Stimulated activated CD8-positive, alpha-beta memory T cell treated with anti-CD3 and anti-CD28 coated beads, Interleukin-7, amount 100 ng/mL, for 24 hours (primary cell): ENCODE measurements at regions not wholly inside any gene's neighbourhood (a gene's known extent, or its start where the extent isn't known, plus 50 kb on each side); places are given as distances from the start of the nearest gene placed in this dataset.

Source experiments
- DNase-seq: peaks from one replicate; pipeline ENCODE4 v3.0.0-alpha.2; 2020; ENCODE audit warnings: low read depth

DNA sequence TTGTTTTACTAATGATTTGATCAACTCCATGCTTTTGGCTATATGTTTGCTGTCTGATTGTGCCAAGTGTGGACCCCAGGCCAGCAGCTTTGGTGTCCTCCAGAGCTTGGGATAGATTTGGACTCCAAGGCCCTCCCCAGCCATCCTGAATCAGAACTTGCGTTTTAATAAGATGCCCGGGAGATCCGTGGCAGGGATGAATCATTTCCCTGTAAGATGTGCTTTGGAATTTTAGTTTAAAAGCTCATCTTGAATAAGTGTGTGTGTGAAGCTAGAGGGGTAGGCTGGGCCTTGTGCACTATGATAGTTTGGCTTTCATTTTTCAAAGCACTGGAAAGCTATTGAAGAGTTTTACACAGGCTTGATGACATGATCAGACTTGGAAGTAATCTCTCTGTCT, 66.2 kb upstream of the SDK1 start:
- DNase-seq = no peak

DNA sequence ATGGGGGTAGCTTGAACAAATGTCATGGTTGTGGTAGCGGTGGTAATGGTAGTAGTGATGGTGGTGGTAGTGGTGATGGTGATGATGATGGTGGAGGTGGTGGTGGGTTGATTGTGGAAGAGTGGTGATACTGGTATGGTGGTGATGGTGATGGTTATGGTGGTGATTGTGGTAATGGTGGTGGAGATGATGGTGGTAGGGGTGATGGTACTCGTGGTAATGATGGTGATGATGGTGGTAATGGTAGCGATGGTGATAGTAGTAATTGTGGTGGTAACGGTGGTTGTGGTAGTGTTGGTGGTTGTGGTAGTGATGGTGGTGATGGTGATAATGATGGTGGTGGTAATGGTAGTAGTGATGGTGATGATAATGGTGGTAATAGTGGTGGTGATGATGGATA, 65.7 kb upstream of the SDK1 start:
- DNase-seq = no peak

DNA sequence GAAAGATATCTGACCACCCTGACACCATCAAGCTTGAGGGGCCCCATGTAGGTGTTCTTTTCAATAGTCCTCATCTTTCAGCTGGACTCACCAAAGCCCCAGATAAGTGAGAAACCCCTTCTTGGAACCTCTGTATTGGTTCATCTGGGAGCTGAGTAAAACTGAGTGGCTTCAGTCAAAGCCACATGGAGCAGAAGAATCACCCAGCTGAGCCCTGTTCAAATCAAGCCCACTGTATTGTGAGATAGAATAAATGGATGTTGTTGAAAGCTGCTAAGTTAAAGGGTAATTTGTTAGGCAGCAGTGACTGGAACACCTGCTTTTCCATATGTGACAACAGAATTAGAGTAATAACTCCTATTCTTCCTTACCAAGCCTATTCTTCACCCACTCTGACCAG, 64.8 kb upstream of the SDK1 start:
- DNase-seq = no peak

DNA sequence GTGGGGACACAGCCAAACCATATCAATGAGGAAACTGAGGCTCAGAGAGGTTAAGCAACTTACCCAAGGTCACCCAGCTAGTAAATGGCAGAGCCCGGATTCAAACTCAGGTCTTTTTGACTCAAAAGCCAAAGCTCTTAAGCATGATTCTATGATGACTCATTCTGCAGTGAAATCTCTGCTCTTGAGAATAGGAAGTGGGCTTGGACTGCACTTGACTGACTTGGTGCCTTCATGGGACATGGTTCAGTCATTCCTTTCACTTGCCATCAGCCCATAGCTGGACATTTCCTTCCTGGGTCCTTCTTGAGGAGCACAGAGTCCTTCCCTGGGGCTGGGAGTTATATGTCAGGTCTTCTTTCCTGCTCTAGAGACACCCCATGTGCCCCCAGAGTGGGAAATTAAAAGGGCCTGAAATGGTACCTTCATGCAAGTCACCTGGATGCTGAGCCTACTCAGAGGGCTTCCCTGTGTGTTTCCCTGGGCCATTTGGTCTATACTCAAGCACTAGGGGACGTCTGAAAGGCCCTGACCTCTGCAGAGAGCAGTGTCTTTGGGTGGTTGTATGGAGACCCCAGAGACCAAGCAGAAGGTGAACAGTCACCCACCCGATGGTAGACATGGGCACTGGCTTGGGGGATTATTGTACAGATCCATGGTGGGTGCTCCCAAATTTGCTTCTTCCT, 62.4 kb upstream of the SDK1 start:
- DNase-seq = no peak

DNA sequence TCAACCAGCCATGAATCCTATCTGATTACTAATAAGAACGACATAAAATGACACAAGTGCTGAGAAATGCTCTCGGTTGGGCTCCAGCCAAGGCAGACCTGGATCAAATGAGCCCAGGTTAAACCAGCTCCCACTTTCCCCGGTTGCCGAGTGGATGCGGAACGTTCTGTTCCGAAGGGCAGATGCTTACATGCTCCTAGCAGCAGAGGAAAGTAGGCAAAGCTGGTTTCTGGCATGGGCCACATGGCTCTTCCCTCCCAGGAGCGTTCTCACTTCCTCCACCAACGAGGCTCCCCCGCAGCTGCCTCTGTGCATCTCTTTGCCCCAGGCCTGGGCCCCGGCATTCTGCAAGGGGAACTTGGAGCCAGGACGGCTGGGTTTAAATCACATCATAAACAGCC, 61.8 kb upstream of the SDK1 start:
- DNase-seq = no peak

DNA sequence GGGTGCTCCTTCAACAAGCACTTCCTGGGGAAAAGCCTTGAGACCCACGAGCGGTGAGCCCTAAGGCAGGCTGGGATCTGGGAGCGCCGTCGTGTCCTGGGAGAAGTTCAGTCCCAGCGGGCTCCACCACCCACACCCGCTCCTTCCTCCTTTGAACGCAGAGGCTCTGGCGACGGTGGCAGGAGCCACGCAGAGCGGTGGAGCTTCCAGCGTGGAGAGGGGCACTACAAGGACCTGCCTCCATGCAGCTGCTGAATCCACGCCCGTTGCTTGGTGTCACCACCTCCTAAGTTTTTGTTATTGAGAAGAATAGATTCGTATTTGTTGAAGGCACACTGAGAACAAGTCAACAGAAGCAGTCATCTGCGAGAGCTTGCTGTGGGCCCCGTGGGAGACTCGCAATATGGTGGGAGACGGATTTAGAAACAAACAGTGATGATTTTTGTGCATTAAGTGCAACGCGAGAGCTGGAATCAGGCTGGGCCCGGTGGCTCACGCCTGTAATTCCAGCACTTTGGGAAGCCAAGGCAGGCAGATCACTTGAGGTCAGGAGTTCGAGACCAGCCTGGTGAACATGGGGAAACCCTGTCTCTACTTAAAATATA, 60.1 kb upstream of the SDK1 start:
- DNase-seq = no peak

DNA sequence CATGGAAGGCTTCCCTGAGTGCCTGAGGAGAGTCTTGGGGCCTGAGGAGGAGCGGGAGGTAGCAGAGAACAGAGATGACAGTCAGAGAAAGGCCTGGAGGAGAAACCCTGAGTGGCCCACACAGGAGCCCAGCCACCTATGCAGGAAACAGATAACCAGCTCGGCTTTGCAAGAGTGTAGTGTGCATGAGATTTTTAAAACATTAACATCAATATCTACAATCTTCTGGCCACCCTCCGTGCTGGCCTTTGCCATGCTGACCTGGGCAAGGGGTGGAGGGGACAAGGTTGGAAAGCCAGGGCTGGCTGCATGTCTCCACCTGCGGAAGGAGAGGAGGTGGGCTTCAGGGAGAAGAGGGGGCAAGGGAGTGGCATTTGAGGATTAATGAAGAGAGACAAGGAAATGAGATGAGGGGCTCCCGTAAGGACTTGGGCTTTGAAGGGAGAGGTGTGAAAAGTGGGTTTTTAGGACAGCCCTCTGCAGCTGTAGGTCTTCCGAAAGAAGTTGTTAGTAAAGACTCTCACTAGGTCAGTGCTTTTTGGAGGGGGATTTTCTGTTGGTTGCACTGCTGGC, 59.3 kb upstream of the SDK1 start:
- DNase-seq = no peak

DNA sequence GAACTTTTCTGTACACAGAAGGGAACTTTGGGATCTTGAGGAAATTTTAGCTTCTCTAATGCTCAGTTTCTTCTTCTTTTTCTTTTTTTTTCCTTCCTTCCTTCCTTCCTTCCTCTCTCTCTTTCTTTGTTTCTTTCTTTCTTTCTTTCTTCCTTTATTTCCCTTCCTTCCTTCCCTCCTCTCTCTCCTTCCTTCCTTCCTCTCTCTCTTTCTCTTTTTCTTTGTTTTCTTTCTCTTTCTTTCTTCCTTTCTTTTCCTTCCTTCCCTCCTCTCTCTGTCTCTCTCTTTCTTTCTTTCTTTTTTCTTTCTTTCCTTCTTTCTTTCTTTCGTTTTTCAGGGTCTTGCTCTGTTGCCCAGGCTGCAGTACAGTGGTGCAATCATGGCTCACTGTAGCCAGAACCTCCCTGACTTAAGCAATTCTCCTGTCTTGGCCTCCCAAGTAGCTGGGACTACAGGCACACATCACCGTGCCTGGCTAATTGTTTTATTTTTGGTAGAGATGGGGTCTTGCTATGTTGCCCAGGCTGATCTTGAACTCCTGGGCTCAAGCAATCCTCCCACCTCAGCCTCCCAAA, 58.6 kb upstream of the SDK1 start:
- no peak for DNase-seq

DNA sequence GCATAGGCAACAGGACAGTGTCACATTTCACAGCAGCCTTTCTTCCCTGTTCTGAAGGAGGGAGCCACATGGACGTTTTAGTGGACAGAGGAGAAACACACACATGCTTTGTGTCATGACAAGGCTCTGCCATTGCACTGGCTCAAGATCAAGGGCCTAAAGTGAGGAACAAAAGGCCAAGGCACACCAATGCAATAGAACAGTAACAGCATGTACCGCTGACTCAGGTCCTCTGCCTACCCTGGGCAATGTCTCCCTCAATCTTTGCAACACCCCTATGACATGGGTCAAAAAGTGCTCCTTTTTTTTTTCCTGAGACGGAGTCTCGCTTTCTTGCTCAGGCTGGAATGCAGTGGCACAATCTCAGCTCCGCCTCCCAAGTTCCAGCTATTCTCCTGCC, 57.8 kb upstream of the SDK1 start:
- DNase-seq = no peak

DNA sequence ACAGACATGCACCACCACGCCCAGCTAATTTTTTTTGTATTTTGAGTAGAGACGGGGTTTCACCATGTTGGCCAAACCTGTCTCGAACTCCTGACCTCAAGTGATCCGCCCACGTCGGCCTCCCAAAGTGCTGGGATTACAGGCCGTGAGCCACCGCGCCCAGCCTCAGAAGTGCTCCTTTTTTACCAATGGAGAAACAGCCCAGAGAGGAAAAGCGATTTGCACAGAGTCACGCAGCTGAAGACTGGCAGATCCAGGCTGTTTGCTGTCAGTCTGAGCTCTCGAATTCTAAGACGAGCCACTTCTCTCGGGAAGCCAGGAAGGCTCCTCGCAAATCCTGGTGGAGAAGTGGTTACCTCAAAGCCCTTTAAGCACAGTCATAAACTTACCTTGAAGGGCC, 57.4 kb upstream of the SDK1 start:
- DNase-seq = no peak

DNA sequence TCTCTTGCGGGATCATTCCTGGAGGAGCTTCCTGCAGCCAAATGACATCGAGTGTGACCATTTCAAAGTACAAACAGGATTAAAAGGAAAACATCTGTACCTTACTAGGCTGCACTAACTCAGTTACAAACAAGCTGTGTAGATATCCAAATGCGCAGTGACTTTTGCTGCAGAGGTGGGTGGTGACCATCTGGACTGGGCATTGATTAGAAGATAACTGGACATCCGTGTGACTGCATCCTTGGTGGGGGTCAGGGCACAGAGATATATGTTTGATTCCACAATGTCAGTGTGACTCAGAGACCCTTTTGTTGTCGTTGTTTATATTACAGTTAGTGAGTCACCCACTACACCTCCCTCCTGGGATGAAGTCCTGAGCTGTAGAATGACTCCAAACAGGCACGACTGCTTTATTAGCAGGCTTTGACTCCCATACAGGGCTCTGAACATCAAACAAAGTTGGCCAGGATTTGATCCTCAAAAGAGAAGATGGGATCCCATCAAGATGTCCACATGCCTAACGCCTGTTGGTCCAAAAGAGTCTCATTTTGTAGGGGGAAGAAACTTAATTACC, 56.7 kb upstream of the SDK1 start:
- DNase-seq = no peak

DNA sequence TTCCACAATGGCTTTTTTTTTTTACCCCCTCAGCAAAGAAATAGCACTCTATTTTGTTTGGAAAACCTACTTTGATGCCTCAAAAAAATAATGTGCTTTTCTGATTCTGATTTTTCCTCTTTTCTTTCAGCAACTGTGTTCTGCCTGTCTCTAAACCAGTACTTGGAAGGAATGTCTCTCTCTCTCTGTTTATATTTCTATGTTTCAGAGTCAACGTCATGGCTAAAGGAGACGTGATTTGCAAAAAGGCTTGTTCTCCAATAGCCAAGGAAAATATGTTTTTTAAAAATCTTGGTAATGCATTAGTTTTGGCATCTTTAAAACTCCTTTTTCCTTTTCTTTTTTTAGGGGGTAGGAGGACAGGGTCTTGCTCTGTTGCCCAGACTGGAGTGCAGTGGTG, 56.0 kb upstream of the SDK1 start:
- DNase-seq = no peak

DNA sequence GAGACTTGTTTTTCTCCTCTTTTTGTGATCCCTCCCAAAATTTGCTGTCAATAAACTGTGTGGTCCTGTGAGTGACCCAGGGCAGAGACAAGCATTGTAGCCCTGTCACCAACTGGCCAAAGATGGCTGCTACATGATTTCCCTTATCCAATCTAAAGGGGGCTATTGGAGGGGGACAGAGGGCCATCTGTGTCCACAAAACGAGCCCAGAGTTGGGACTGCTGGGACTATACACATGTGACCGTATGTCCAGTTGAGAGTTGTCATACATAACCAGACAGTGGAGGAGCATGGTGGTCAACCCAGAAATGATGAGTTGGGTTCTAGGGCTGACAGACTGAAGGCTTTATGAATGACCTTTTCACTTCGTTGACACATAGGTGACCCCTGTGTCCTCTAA, 55.3 kb upstream of the SDK1 start:
- DNase-seq = no peak

DNA sequence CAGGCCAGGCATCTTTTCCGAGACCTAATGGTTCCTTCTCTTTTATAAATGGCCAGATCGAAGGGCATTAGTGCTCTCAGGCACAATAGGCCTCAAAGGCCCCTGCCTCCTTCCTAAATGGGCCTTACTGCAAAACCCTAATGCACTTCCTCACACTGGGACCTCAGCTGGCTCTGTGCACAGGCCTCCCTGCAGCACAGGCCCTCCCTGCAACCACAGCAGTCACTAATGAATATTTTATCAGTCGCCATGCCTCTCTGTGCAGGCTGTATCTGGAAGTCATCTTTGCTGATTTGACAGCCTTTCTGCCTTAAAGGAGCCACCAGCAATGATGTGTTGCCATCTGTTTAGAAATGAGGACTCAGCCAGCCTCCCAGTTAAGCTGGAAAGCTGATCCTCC, 54.9 kb upstream of the SDK1 start:
- DNase-seq = no peak

DNA sequence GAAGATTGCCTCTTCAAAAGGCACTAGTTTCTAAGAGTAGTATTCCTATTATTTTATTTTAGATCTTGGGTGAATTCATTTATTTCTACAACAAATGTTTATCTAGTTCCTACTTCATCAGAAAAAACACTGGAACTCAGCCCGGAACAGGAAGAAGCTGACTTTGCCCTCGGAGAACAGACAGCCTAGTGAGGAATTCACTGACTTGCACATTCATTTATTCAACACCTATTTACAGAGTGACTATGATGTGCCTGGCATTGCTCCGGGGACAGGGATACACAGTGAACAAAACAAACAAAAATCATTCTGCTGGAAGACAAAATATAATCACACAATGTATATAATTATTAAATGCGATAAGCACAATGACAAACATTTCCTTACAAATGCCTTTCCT, 54.4 kb upstream of the SDK1 start:
- DNase-seq = no peak

DNA sequence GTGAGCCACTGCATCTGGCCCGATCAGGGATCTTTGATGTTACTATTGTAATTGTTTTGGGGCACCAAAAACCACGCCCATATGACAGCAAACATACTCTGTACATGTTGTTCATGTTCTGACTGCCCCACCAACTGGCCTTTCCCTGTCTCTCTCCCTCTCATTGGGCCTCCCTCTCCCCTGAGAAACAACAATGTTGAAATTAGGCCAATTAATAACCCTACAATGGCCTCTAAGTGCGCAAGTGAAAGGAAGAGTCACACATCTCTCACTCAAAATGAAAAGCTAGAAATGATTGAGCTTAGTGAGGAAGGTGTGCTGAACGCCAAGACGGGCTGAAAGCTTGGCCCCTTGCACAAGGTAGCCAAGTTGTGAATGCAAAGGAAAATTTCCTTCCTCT, 50.3 kb upstream of the SDK1 start:
- no peak for DNase-seq
